Keratinocyte (primary cell): ENCODE measurements at regions not wholly inside any gene's neighbourhood (a gene's known extent, or its start where the extent isn't known, plus 50 kb on each side); places are given as distances from the start of the nearest gene placed in this dataset.

ENCODE experiments used
- DNase-seq: peaks from one replicate; pipeline ENCODE4 v3.0.0-alpha.2; 2011; ENCODE audit warnings: low read depth, missing footprints, low spot score
- FAIRE-seq: peaks from 2 replicates; lab custom pipeline; 2011; peaks lifted over from hg19 to GRCh38; lab: Jason Lieb, UNC
- H2AFZ ChIP-seq: 2 replicates; pipeline ENCODE4 v1.6.0; 2012; ENCODE audit warnings: low read length, control low read depth, inconsistent platforms; ENCODE audit not compliant: control insufficient read depth
- H3K27ac ChIP-seq: 2 replicates; pipeline ENCODE4 v1.5.1; 2011; ENCODE audit warnings: low read length; ENCODE audit not compliant: control insufficient read depth, insufficient read depth
- H3K27me3 ChIP-seq: 3 replicates; pipeline ENCODE4 v1.6.0; 2011; ENCODE audit warnings: low read length; ENCODE audit not compliant: control insufficient read depth, insufficient read depth; ENCODE audit errors: extremely low read depth
- H3K36me3 ChIP-seq, 2 experiments: 2 replicates in 1 of 2; 3 replicates in 1 of 2; pipeline ENCODE4 v1.5.1; 2011; ENCODE audit warnings: low read length in 2 of 2, mild to moderate bottlenecking in 1 of 2; ENCODE audit not compliant: control insufficient read depth in 2 of 2, insufficient read depth in 2 of 2; ENCODE audit errors: extremely low read depth in 1 of 2
- H3K4me1 ChIP-seq: 3 replicates; pipeline ENCODE4 v1.5.1; 2011; ENCODE audit warnings: low read length; ENCODE audit not compliant: control insufficient read depth, insufficient read depth; ENCODE audit errors: extremely low read depth
- H3K4me2 ChIP-seq: 3 replicates; pipeline ENCODE4 v1.6.0; 2011; ENCODE audit warnings: low read depth, low read length; ENCODE audit not compliant: control insufficient read depth, insufficient read depth; ENCODE audit errors: extremely low read depth
- H3K4me3 ChIP-seq, 3 experiments: fragments of 200-600 bp in 1 of 3; sonication (generic) in 1 of 3; 2 replicates in 2 of 3; 3 replicates in 1 of 3; pipeline ENCODE4 v1.5.1; 2011 to 2016; ENCODE audit warnings: low read length in 3 of 3, mild to moderate bottlenecking in 3 of 3, control low read depth in 2 of 3, inconsistent platforms in 1 of 3, low read depth in 1 of 3, mixed read lengths in 1 of 3, mixed run types in 1 of 3, moderate library complexity in 1 of 3; ENCODE audit not compliant: control insufficient read depth in 2 of 3, insufficient read depth in 2 of 3; ENCODE audit errors: extremely low read depth in 1 of 3
- H3K79me2 ChIP-seq: 2 replicates; pipeline ENCODE4 v1.6.0; 2012; ENCODE audit warnings: low read length; ENCODE audit not compliant: control insufficient read depth, insufficient read depth
- H3K9ac ChIP-seq: 3 replicates; pipeline ENCODE4 v1.6.0; 2011; ENCODE audit warnings: low read length; ENCODE audit not compliant: control insufficient read depth, insufficient read depth; ENCODE audit errors: extremely low read depth
- H3K9me1 ChIP-seq: 3 replicates; pipeline ENCODE4 v1.6.0; 2011; ENCODE audit warnings: low read length; ENCODE audit not compliant: control insufficient read depth, insufficient read depth; ENCODE audit errors: extremely low read depth
- H3K9me3 ChIP-seq: 2 replicates; pipeline ENCODE4 v1.5.1; 2012; ENCODE audit warnings: low read depth, low read length; ENCODE audit not compliant: control insufficient read depth
- H4K20me1 ChIP-seq: 3 replicates; pipeline ENCODE4 v1.6.0; 2011; ENCODE audit warnings: low read length; ENCODE audit not compliant: control insufficient read depth, insufficient read depth; ENCODE audit errors: extremely low read depth
- EZH2 ChIP-seq: IDR thresholded peaks from one replicate; pipeline ENCODE4 v1.6.1; 2012; ENCODE audit warnings: inconsistent platforms, mild to moderate bottlenecking, low read length, moderate library complexity
- dilution Hi-C: fragments of 300-500 bp; cut with MboI; formaldehyde crosslinking; loops from one replicate; pipeline ENCODE4 v1.7.0; 2020; ENCODE audit warnings: low sequenced_read_pairs; ENCODE audit not compliant: extremely low pct_ligation_motif_present
- TF ChIP-seq, protein P1 (sequence below), 3 experiments: IDR thresholded peaks in 1 of 3; conservative IDR thresholded peaks in 1 of 3; optimal IDR thresholded peaks in 1 of 3; 2 replicates in 2 of 3; 3 replicates in 1 of 3; pipeline versions ENCODE3 to v1.5.1; 2011; ENCODE audit warnings: low read length in 3 of 3, mild to moderate bottlenecking in 3 of 3, moderate library complexity in 2 of 3, control low read depth in 1 of 3, inconsistent platforms in 1 of 3; ENCODE audit not compliant: insufficient read depth in 2 of 3; ENCODE audit errors: extremely low read depth in 1 of 3

DNA sequence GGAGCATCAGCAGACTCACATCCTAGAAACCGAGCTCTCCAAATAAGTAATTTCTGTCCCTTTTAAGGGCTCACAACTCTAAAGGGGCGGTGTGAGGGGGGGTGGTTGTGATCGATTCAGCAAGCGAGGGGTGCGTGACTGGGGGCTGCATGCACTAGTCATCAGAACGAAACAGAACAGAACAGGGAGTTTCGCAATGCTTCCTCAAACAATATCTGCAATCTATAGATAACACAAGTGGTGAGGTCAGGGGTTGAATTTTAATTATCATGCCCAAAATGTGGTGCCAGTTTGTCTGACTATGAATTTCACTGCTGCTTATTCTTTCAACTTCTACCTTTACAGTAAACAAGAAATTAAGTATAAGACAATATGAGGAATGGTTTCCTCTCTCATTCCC lies 1003.0 kb upstream of the NCAM2 start:
- Histone ChIP-seq H3K9ac (no peak overlapping the region), H3K9me3 (peaks cover 2% of the 10 kb centered on the region), H3K4me2 (no peak overlapping the region), H3K4me1 (no peaks in the 10 kb centered on the region), H3K4me3 (no peak overlapping the region), H2AFZ (no peak overlapping the region), H3K27ac (no peak overlapping the region), H4K20me1 (no peaks in the 10 kb centered on the region), H3K36me3 (no peaks in the 10 kb centered on the region), H3K79me2 (no peaks in the 10 kb centered on the region), H3K27me3 (no peaks in the 10 kb centered on the region), H3K9me1 (no peaks in the 10 kb centered on the region)
- no peak for TF ChIP-seq EZH2
- TF ChIP-seq, protein P1, sequence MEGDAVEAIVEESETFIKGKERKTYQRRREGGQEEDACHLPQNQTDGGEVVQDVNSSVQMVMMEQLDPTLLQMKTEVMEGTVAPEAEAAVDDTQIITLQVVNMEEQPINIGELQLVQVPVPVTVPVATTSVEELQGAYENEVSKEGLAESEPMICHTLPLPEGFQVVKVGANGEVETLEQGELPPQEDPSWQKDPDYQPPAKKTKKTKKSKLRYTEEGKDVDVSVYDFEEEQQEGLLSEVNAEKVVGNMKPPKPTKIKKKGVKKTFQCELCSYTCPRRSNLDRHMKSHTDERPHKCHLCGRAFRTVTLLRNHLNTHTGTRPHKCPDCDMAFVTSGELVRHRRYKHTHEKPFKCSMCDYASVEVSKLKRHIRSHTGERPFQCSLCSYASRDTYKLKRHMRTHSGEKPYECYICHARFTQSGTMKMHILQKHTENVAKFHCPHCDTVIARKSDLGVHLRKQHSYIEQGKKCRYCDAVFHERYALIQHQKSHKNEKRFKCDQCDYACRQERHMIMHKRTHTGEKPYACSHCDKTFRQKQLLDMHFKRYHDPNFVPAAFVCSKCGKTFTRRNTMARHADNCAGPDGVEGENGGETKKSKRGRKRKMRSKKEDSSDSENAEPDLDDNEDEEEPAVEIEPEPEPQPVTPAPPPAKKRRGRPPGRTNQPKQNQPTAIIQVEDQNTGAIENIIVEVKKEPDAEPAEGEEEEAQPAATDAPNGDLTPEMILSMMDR (optimal IDR thresholded peaks at IDR 0.05 in 1 of 3, IDR thresholded peaks at IDR 0.05 in 1 of 3, conservative IDR thresholded peaks at IDR 0.05 in 1 of 3; ENCODE audit: extremely low read depth in 1 of 3, insufficient read depth in 2 of 3, low read length in 3 of 3), result no peak
- FAIRE-seq (no peak), DNase-seq (no peak)
- dilution Hi-C loops, result no loop called here

DNA sequence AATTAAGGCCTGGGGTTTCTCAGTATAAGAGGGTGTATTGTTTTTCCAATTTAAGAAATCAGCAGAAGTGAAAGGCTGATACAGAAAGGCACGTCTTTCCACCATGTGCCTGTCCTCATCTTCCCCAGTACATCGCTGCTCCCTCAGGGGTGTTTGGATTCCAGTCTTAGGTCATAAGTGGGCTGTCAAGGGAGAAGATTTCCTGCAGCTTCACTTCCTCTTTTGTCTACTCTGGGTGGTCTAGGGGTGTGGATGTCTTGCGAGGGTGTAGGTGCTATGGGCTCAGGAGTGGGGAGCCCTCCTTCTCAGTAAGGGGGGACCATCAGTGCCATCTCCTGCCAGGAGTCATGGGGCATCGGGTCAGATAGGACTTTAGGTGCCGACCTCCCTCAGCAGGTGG lies 999.8 kb upstream of the NCAM2 start:
- Histone ChIP-seq H3K4me3 (no peak overlapping the region), H3K9ac (no peak overlapping the region), H3K36me3 (no peaks in the 10 kb centered on the region), H3K4me2 (no peak overlapping the region), H3K9me1 (no peaks in the 10 kb centered on the region), H3K27me3 (no peaks in the 10 kb centered on the region), H3K4me1 (no peaks in the 10 kb centered on the region), H4K20me1 (no peaks in the 10 kb centered on the region), H3K9me3 (peaks cover 2% of the 10 kb centered on the region), H3K79me2 (no peaks in the 10 kb centered on the region), H2AFZ (no peak overlapping the region), H3K27ac (no peak overlapping the region)
- FAIRE-seq (no peak), DNase-seq (no peak)
- TF ChIP-seq, protein P1 (optimal IDR thresholded peaks at IDR 0.05 in 1 of 3, IDR thresholded peaks at IDR 0.05 in 1 of 3, conservative IDR thresholded peaks at IDR 0.05 in 1 of 3; ENCODE audit: extremely low read depth in 1 of 3, insufficient read depth in 2 of 3, low read length in 3 of 3), result no peak
- no peak for TF ChIP-seq EZH2
- dilution Hi-C loops, result no loop called here
